SH-SY5Y (cell line): ENCODE measurements at regions not wholly inside any gene's neighbourhood (a gene's known extent, or its start where the extent isn't known, plus 50 kb on each side); places are given as distances from the start of the nearest gene placed in this dataset.

ENCODE experiments used
- GATA2 ChIP-seq: IDR thresholded peaks from 2 replicates; pipeline ENCODE4 v1.6.1; 2011; ENCODE audit warnings: mild to moderate bottlenecking, low read depth, low read length
- GATA3 ChIP-seq: IDR thresholded peaks from 2 replicates; pipeline ENCODE4 v1.6.1; 2011; ENCODE audit warnings: low read depth, mild to moderate bottlenecking, low read length, moderate library complexity

GRCh38 chr2:228348516-228349064, 167.1 kb upstream of the SPHKAP start:
- no peak for TF ChIP-seq GATA2
- TF ChIP-seq GATA3, result no peak
